Fibroblast of lung (primary cell): ENCODE measurements at regions not wholly inside any gene's neighbourhood (a gene's known extent, or its start where the extent isn't known, plus 50 kb on each side); places are given as distances from the start of the nearest gene placed in this dataset.

Source experiments
- DNase-seq, 2 donors: peaks; one replicate each; pipeline versions ENCODE4 v3.0.0 to v3.0.0-alpha.2; 2010; ENCODE audit warnings: low read depth in 2 of 2
- H2AFZ ChIP-seq: 2 replicates; pipeline ENCODE4 v1.5.1; 2012; ENCODE audit warnings: low read length, control low read depth, inconsistent platforms
- H3K27ac ChIP-seq: 2 replicates; pipeline ENCODE4 v1.5.1; 2011; ENCODE audit warnings: low read length, control low read depth; ENCODE audit not compliant: insufficient read depth
- H3K27me3 ChIP-seq: 2 replicates; pipeline ENCODE4 v1.5.1; 2011; ENCODE audit warnings: mild to moderate bottlenecking, low read length; ENCODE audit not compliant: control insufficient read depth, insufficient read depth
- H3K36me3 ChIP-seq: 2 replicates; pipeline ENCODE4 v1.5.1; 2011; ENCODE audit warnings: low read length; ENCODE audit not compliant: control insufficient read depth, insufficient read depth
- H3K4me1 ChIP-seq: 2 replicates; pipeline ENCODE4 v1.5.1; 2011; ENCODE audit warnings: low read length; ENCODE audit not compliant: control insufficient read depth, insufficient read depth; ENCODE audit errors: extremely low read depth
- H3K4me2 ChIP-seq: 2 replicates; pipeline ENCODE4 v1.5.1; 2011; ENCODE audit warnings: low read length, control low read depth; ENCODE audit not compliant: insufficient read depth; ENCODE audit errors: extremely low read depth
- H3K4me3 ChIP-seq, 4 experiments: fragments of 200-600 bp in 1 of 4; sonication (generic) in 1 of 4; replicated peaks in 1 of 4; 2 replicates each; pipeline ENCODE4 v1.5.1; 2011 to 2016; ENCODE audit warnings: low read length in 4 of 4, low read depth in 3 of 4, mild to moderate bottlenecking in 3 of 4, control low read depth in 2 of 4, inconsistent platforms in 1 of 4, mixed read lengths in 1 of 4; ENCODE audit not compliant: insufficient read depth in 1 of 4; ENCODE audit errors: control extremely low read depth in 1 of 4
- H3K79me2 ChIP-seq: 2 replicates; pipeline ENCODE4 v1.5.1; 2012; ENCODE audit warnings: mild to moderate bottlenecking, low read length, inconsistent platforms; ENCODE audit not compliant: control insufficient read depth, insufficient read depth
- H3K9ac ChIP-seq: 2 replicates; pipeline ENCODE4 v1.5.1; 2011; ENCODE audit warnings: mild to moderate bottlenecking, low read length, control low read depth; ENCODE audit not compliant: insufficient read depth
- H3K9me3 ChIP-seq: 2 replicates; pipeline ENCODE4 v1.5.1; 2012; ENCODE audit warnings: low read depth, low read length; ENCODE audit not compliant: control insufficient read depth, insufficient read depth
- H4K20me1 ChIP-seq: 2 replicates; pipeline ENCODE4 v1.5.1; 2011; ENCODE audit warnings: low read length; ENCODE audit not compliant: control insufficient read depth, insufficient read depth; ENCODE audit errors: extremely low read depth
- CTCF ChIP-seq, 2 donors: IDR thresholded peaks in 1 of 2; conservative IDR thresholded peaks in 1 of 2; 1 replicate in 1 of 2; 2 replicates in 1 of 2; pipeline ENCODE4 v1.5.1; 2011 to 2012; ENCODE audit warnings: low read length in 2 of 2, control low read depth in 1 of 2, inconsistent platforms in 1 of 2, low read depth in 1 of 2, mild to moderate bottlenecking in 1 of 2
- EZH2 ChIP-seq: IDR thresholded peaks from 2 replicates; pipeline ENCODE4 v1.5.1; 2012; ENCODE audit warnings: low read length, control low read depth, mild to moderate bottlenecking; ENCODE audit errors: missing control alignments

- Histone ChIP-seq H3K9ac (no peak overlapping the region), H3K4me3 (no peak overlapping the region), H3K36me3 (no peaks in the 10 kb centered on the region), H3K79me2 (no peaks in the 10 kb centered on the region), H2AFZ (no peak overlapping the region), H3K27me3 (no peaks in the 10 kb centered on the region), H3K4me2 (no peak overlapping the region), H4K20me1 (no peaks in the 10 kb centered on the region), H3K9me3 (no peaks in the 10 kb centered on the region), H3K27ac (no peak overlapping the region), H3K4me1 (no peaks in the 10 kb centered on the region)
- no peak for DNase-seq
- TF ChIP-seq CTCF (conservative IDR thresholded peaks at IDR 0.05 in 1 of 2, IDR thresholded peaks at IDR 0.05 in 1 of 2; ENCODE audit: low read depth in 1 of 2, low read length in 2 of 2) (no peak), EZH2 (no peak)
Observed at GRCh38 chr1:192937128-192937527, 122.0 kb downstream of the UCHL5 start.

- DNase-seq = no peak
- H4K20me1 ChIP-seq = no peaks in the 10 kb centered on the region
- no peak overlapping the region for H2AFZ ChIP-seq
Observed at GRCh38 chr1:192939440-192939839, 119.7 kb downstream of the UCHL5 start.

GRCh38 chr1:192940658-192941057, 118.5 kb downstream of the UCHL5 start:
- Histone ChIP-seq H2AFZ (no peak overlapping the region), H3K36me3 (no peaks in the 10 kb centered on the region), H3K4me1 (no peaks in the 10 kb centered on the region), H3K79me2 (no peaks in the 10 kb centered on the region), H4K20me1 (no peaks in the 10 kb centered on the region), H3K4me2 (no peak overlapping the region), H3K27ac (no peak overlapping the region), H3K9ac (no peak overlapping the region), H3K4me3 (no peak overlapping the region), H3K9me3 (no peaks in the 10 kb centered on the region), H3K27me3 (no peaks in the 10 kb centered on the region)
- TF ChIP-seq EZH2 (no peak), CTCF (conservative IDR thresholded peaks at IDR 0.05 in 1 of 2, IDR thresholded peaks at IDR 0.05 in 1 of 2; ENCODE audit: low read depth in 1 of 2, low read length in 2 of 2) (no peak)
- DNase-seq = no peak

More at GRCh38 chr1:192939440-192939839, 119.7 kb downstream of the UCHL5 start:
- Histone ChIP-seq H3K4me3 (no peak overlapping the region), H3K36me3 (no peaks in the 10 kb centered on the region), H3K27me3 (no peaks in the 10 kb centered on the region), H3K9me3 (no peaks in the 10 kb centered on the region), H3K4me2 (no peak overlapping the region), H3K4me1 (no peaks in the 10 kb centered on the region), H3K79me2 (no peaks in the 10 kb centered on the region), H3K9ac (no peak overlapping the region), H3K27ac (no peak overlapping the region)
- no peak for TF ChIP-seq CTCF (conservative IDR thresholded peaks at IDR 0.05 in 1 of 2, IDR thresholded peaks at IDR 0.05 in 1 of 2; ENCODE audit: low read depth in 1 of 2, low read length in 2 of 2)
- TF ChIP-seq EZH2 = no peak
